NCI-H1105 treated with DMSO at 0.1 percent for 48 hours (cell line): ENCODE measurements at regions not wholly inside any gene's neighbourhood (a gene's known extent, or its start where the extent isn't known, plus 50 kb on each side); places are given as distances from the start of the nearest gene placed in this dataset.
"Not testable (repeated sequence)": the region's sequence is repeated elsewhere in the genome, so short reads cannot be mapped to it uniquely, and the experiment has no call there.

Experiments used
- DNase-seq: peaks from one replicate; lab custom pipeline; 2025; lab: John Stamatoyannopoulos, UW

- no peak for DNase-seq
Measured at GRCh38 chr20:6715401-6715941, 52.0 kb upstream of the BMP2 start.

DNA sequence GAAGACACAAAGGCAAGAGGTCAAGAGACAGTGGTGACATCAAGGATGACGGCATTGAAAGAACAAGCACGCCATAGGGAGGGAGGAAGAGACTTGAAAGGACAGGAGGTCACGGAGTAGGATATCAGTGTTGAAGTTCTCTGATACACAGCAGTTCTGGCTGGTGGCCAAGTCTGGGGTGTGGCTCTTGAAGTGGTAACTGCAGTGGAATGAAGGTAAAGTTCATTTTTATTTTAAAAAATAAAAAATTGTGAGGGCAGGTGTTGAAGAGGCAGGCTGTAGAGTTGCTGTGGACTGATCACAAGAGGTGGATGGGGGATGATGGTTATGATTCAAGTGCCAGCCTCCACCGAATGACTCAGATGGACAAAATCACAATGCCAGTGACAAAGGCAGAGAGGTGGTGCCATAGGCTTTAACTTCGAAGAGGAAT is 53.2 kb upstream of the BMP2 start:
- no peak for DNase-seq

- no peak for DNase-seq
Measured at GRCh38 chr20:6711951-6712649, 55.4 kb upstream of the BMP2 start.

DNA sequence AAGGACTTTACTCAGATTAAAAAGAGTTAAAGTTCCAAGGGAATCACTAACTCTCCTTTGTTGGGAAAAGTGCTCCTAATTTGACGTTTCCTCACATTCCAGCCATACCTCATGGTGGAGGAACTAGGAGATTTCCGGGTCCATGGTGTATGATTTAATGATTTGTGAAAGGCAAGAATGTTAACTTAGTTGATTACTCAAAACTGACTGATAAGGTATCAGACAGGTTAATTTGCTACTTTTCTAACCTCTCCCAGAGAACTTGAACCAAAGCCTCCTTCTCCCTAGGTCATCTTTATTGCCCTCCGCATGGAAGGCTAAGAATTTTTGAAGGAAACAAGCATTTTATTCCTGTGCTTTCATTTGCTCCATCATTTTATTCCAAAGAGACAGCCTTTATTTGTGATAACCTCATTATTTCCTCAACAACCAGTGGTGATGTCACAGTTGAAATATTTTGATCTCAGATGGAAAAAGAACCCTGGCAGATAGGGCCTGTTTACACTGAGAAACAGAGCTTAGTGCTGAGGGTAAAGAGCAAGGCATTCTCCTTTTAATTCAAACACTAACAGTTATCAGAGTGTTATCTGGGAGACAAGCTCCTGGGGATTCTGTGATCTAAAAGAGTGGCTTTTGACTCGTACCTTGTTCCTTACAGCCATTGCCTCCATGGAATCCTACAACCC is 57.4 kb upstream of the BMP2 start:
- no peak for DNase-seq

DNA sequence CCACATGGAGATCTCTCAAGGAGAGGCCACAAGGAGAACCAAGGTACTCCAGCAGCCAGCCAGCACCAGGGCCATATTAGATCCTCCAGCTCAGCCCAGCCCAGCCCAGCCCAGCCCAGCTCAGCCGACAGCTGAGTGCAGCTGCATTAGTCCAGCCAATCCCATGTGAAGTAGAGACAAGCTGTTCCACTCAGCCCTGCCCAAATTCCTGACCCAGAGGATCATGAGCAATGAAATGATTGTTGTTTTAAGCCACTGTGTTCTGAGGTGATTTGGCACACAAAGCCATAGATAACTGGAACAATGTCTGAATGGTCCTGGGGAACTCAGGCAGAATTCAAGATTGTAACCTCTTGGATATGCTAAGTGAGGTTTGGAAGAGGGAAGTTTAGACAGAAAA is 59.5 kb upstream of the BMP2 start:
- no peak for DNase-seq

- no peak for DNase-seq
Measured at GRCh38 chr20:6707321-6707831, 60.1 kb upstream of the BMP2 start.

- DNase-seq: no peak
Measured at GRCh38 chr20:6705926-6706548, 61.4 kb upstream of the BMP2 start.

DNA sequence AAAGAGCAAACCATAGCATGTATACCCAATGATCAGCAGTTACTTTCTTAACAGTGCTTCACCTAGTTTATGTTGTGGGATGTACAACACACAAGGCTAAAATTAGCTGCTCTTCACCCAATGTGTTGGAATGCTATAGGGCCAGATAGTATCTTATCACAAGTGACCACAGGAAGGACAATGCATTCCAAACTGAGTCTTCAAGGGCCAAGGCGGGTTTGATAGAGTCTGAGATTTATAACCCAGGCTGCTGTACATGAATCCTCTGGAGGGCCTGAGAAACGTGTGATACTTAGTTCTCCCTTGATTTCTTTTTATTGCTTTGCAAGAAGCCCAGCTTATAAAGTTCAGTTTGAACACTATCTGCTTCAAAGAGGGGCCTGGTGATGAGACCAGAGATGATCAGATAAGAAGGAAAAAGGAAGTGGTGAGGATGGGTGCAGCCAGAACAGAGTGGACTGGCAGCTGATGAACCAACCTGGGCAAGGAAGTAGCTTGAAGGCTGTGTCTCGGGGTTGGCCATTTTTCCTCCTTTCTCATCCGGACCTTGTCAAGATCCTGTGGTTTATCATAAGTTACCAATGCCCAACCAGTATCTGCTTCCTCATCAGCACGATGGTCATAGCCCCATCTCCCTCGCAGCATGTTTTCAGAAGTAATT is 62.2 kb upstream of the BMP2 start:
- no peak for DNase-seq

GRCh38 chr20:6704132-6704861 is 63.2 kb upstream of the BMP2 start:
- DNase-seq: no peak

DNA sequence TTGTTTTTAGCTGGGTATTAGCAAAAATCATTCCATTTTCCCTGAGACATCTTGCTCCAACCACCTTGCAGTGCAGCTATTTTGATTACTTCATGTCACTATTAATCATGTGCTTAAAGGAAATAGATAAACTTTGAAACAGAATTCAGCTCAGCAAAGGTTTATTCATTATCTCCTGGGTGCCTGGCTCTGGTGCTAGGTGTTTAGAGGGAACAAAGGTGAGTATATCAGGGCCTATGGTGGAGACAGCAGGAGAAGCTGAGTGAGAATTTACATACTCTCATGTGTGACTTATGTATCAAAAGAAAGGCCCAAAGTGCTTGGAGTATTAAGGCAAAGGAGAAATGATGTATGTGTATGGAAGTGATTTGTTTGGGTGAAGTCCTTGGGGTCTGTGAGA is 63.8 kb upstream of the BMP2 start:
- no peak for DNase-seq

GRCh38 chr20:6703047-6703446 is 64.4 kb upstream of the BMP2 start:
- no peak for DNase-seq

DNA sequence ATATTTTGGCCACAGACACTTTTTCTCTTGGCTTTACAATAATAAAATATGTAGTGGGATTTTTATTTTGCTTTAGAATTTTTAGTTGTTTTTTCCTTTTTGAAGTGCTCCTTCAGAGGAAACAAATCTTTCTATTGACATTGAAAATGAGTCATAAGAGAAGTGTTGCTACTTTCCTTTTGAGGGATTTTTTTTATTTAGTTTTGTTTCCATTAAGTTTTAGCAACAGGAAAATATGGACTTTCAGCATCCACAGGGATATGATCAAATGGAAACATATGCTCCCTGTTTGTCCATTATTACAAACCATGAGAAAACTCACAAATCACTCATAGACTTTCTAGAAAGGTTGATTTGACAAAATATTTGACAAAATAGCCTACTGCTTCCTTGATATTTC is 65.3 kb upstream of the BMP2 start:
- no peak for DNase-seq

DNA sequence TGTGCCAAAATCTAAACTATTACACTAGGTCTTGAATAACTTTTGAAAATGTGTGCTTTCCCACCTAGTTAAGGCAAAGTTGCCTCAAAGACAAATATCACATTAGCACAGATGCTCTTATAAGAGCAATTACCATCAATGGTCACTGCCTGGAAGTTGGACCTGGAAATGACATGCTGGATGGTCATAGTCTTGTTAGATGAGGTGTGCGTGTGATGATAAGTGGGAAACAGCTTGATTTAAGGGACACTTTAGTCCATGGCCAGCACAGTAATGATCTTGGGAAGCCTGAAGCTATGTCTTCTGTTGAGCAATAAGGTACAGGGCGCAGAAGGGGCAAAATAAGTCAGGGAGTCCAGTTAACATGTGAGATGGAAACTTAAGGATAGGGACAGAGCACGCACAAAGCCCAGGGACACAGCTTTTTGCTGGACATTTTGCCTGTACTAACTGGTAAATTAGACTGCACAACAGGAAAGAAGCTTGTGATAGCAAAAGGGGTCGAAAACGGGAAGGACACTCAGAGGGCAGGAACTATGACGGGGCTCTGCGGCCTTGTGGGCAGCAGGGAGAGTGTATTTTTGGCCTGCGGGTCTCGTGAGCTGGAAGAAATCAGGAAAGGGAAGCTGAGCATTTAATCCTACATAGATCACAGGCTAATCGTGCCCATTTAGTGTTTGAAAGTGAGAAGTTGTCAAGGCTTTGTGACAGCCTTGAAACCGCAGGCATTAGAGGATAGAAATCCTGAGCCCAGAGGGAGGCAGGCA is 66.7 kb upstream of the BMP2 start:
- DNase-seq: no peak

DNA sequence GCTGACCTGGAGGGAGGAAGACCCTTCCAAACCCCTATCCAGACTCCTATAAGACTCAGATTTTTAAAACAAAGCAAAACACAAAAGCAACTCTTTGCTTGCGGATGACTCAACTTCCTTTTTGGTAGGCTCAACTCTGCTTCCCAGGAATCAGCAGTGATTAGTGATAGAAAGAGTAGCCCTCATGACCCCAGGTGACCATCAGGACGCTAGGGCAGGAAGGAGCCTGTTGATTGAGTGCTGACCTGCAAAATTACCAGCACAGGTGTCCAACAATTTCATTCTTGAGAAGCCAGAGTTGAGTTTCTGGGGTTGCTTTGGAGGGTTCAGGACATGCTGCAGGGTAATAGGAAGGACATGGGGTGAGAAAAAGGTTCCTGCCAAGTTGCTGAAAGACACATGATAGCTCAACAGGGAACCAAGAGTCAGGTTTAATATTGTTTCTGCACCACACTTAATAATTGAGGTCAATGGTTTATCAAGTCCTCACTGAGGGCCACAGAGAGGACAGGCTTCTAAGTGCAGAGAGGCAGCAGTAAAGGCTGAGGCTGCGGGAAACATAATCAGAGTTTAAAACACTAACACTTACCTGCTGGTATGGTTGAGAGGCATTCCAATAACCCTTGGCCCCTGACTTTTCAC is 67.4 kb upstream of the BMP2 start:
- DNase-seq: no peak

- DNase-seq: no peak
Measured at GRCh38 chr20:6698723-6699122, 68.8 kb upstream of the BMP2 start.

DNA sequence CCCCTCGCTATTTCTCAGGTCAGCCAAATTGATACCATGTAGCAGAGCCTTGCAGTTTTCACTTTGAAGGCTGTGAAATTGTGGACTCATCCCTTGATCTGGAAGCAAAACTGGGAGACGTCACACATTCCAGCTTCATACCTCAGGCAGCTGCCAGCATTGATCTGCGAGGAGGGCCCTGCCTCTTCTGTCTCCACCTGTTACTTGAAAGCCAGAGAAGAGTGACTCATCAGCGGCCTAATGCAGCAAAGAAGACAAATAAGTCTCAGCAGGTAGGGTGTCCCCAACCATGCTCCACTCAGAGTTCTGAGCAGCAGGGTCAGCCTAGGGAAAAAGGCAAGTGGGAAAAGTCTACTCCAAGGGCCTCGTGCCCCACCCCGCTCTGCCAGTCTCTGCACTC is 69.4 kb upstream of the BMP2 start:
- no peak for DNase-seq

DNA sequence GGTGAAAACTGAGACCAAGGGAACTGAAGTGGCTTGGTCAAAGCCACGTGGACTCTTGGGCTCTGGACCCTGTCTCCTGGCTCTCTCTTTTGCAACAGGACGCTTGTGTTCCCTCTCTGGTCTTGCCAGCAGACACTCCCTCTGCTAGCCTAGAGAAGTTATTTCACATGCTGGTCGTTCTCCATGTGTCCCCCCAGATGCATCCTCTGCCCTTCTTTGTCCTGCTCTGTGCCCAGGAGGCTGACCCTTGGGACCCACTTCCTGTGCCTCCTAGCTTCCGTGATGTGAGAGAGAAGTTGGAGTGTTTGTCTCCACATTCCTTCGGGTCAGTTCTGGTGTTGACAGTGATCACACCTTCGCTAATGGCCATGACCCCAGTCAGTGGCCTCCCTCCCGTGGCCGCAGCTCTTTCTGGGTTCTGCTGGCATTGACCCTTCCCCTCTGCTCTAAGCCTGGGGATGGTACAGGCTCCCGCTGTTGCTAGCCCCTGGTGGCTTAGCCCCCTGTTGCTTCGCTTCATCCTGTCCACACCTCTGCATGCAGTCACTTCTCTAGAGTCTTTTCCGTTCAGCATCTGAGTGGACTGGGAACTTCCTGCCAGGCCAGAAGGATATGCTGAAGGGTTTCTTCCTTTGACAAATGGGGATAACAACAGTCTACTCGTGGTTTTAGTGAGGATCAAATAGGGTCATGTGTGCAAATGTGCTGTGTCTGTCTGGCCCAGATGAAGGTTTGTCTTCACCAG is 70.1 kb upstream of the BMP2 start:
- no peak for DNase-seq

DNA sequence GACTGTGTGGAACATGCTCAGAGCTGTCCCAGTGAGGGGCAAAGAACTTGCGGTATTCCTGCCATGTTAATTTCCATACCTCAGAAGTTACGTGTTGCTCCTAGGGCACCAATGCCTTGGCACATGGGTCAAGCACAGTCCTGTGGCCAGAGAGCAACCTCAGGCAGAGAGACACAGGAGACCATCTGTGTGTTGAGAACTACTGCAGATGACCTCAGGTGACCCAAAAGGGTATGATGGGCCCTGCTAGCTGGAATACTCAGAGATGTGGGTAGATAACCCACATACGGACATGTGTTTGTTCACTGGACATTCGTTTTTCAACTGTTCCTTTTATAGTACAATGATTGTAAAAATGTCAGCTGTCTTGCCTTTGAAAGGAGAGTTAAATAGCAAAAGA is 71.5 kb upstream of the BMP2 start:
- no peak for DNase-seq

DNA sequence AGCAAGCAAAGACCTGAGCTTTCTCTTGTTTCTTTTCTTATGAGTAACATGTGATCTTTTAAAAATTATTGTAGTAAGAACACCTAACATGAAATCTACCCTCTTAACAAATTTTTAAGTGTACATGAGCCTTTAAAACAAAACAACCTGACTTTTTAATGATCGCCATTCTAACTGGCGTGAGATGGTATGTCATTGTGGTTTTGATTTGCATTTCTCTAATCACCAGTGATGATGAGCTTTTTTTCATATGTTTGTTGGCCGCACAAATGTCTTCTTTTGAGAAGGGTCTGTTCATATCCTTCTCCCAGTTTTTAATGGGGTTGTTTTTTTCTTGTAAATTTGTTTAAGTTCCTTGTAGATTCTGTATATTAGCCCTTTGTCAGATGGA is 73.7 kb upstream of the BMP2 start:
- DNase-seq: not testable (repeated sequence)
